Left ventricle myocardium inferior (tissue), 1 donor: ENCODE measurements at regions not wholly inside any gene's neighbourhood (a gene's known extent, or its start where the extent isn't known, plus 50 kb on each side); places are given as distances from the start of the nearest gene placed in this dataset.

ENCODE experiments used
- DNase-seq: peaks from one replicate; pipeline ENCODE4 v3.0.0-alpha.2; 2020
- H3K27ac ChIP-seq: fragments of 200-600 bp; replicated peaks from 2 replicates; pipeline ENCODE4 v1.8.0; 2021
- H3K27me3 ChIP-seq: fragments of 200-600 bp; 2 replicates; pipeline ENCODE4 v1.8.0; 2021; ENCODE audit warnings: low read depth
- H3K36me3 ChIP-seq: fragments of 200-600 bp; 2 replicates; pipeline ENCODE4 v1.8.0; 2021
- H3K4me1 ChIP-seq: fragments of 200-600 bp; 2 replicates; pipeline ENCODE4 v1.8.0; 2021
- H3K4me3 ChIP-seq: fragments of 200-600 bp; 2 replicates; pipeline ENCODE4 v1.8.0; 2021; ENCODE audit warnings: mild to moderate bottlenecking, moderate library complexity
- H3K9me3 ChIP-seq: fragments of 200-600 bp; replicated peaks from 2 replicates; pipeline ENCODE4 v1.8.0; 2021
- intact Hi-C: fragments of 100-400 bp; cut with micrococcal nuclease; formaldehyde crosslinking; loops from one replicate; pipeline ENCODE4 v1.11.0; 2022
- TF ChIP-seq, protein P1 (sequence below): fragments of 200-600 bp; IDR thresholded peaks from 2 replicates; pipeline ENCODE4 v1.8.0; 2021; ENCODE audit warnings: antibody characterized with exemption, mild to moderate bottlenecking, borderline replicate concordance
- donor health status: DM: no; HTN: yes; CAD: no; lungs with severe emphysema.

DNA sequence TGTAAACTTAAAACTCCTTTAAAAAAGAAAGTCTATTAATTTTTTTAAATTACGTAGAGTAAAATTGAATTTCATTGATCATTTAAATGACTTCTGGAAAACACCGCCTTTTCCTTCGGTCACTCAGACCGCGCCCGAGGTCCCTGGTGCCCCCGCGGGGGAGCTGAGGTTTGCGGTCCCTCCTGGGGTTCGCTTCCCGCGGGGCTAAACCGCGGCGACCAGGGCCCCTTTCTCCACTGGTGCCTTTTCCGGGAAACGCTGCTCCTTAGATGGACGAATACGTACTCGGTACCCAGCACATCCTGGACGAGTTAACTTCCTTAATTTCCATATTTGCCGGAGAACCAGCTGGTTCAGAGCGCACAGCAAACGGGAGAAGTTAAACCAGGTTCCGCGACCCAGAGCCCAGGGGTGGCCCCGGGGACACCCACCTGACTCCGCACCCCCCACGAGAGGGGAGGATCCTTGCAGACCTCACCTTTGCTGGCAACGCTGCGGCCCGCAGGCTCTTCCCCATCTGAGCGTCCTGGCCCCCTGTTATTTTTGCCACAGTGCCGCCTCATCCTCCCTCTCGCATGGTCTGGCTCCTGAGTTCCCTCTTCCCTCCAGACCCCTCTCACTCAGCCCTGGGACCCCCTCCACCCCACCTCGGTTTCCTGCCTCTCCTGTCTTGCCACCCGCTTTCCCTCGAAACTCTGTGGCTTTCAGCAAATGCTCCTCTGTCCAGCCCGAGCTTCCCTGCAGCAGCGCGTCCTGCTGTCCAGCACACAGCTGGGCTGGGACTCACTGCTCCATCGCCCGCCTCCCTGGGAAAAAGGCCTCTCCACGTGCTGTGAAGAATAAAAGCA is 420.0 kb upstream of the MYT1L start:
- Histone ChIP-seq H3K36me3 (no peaks in the 10 kb centered on the region), H3K4me3 (no peak overlapping the region), H3K9me3 (peaks cover 9% of the 10 kb centered on the region), H3K27ac (no peak overlapping the region), H3K27me3 (peaks cover 6% of the 10 kb centered on the region), H3K4me1 (no peaks in the 10 kb centered on the region)
- intact Hi-C loops = no loop called here
- no peak for DNase-seq
- TF ChIP-seq, protein P1, sequence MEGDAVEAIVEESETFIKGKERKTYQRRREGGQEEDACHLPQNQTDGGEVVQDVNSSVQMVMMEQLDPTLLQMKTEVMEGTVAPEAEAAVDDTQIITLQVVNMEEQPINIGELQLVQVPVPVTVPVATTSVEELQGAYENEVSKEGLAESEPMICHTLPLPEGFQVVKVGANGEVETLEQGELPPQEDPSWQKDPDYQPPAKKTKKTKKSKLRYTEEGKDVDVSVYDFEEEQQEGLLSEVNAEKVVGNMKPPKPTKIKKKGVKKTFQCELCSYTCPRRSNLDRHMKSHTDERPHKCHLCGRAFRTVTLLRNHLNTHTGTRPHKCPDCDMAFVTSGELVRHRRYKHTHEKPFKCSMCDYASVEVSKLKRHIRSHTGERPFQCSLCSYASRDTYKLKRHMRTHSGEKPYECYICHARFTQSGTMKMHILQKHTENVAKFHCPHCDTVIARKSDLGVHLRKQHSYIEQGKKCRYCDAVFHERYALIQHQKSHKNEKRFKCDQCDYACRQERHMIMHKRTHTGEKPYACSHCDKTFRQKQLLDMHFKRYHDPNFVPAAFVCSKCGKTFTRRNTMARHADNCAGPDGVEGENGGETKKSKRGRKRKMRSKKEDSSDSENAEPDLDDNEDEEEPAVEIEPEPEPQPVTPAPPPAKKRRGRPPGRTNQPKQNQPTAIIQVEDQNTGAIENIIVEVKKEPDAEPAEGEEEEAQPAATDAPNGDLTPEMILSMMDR = no peak

DNA sequence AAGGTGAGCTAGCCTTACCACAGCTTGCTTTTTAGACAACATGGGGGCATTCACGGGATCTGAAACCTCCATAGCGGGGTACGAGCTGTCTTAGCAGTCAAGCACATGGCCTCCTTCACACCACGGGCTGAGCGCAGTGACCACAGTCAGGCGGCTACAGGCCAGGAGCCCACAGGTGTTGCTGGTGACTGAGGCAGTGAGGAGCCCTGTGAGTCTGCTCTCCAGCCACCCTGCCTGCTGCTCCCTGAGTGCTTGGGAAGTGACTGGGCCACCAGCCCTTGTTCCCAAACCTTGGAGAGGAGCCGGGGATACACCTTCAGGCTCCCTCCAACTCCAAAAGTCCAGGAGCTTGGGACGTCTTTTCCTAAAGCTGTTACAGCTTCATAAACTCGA is 418.1 kb upstream of the MYT1L start:
- TF ChIP-seq, protein P1 = no peak
- intact Hi-C loops = no loop called here
- Histone ChIP-seq H3K27me3 (no peaks in the 10 kb centered on the region), H3K36me3 (no peaks in the 10 kb centered on the region), H3K9me3 (peaks cover 9% of the 10 kb centered on the region), H3K4me1 (no peaks in the 10 kb centered on the region), H3K4me3 (no peak overlapping the region), H3K27ac (no peak overlapping the region)
- DNase-seq = no peak

DNA sequence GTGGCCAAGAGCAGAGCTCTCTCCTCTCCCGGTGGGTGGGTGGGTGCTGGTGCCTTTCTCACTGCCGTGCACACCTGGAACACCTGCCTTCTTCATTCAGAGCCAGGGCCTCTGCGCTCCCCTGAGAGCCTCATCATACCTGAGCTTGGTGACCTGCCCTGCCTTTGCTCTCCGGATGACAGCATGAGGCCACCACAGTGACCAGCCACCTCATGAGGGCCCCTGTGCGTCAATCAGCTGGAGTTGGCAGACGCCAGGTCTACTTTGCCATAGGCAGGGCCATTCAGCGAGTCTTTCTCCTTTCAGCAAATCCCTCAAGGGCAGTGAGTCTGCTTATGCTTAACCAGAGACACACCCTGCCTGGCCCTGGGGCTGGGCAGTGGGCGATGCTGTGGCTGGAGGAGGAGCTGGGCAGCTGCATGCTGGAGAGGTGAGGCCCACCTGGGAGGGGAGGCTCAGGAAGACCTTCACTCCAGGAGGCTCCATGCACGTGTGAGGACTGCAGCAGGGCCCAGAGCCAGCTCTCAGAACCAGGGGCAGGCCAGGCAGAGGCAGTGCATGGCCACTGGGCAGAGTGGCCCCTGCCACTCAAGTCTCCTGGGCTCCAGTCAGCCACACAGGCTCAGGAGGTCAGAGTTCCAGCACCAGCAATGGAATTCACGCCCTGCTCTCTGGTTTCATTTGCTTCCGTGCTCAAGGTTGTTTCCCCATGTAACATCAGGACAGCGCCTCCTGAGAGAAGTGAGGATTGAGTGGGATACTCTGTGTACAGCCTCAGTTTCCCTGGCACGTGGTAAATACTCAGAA is 417.5 kb upstream of the MYT1L start:
- H3K9me3 ChIP-seq = peaks cover 3% of the 10 kb centered on the region
- H3K27me3 ChIP-seq = no peaks in the 10 kb centered on the region
- no peaks in the 10 kb centered on the region for H3K4me1 ChIP-seq
- TF ChIP-seq, protein P1 = no peak
- no peak overlapping the region for H3K27ac ChIP-seq
- H3K36me3 ChIP-seq = no peaks in the 10 kb centered on the region
- intact Hi-C loops = no loop called here
- no peak for DNase-seq
- no peak overlapping the region for H3K4me3 ChIP-seq

DNA sequence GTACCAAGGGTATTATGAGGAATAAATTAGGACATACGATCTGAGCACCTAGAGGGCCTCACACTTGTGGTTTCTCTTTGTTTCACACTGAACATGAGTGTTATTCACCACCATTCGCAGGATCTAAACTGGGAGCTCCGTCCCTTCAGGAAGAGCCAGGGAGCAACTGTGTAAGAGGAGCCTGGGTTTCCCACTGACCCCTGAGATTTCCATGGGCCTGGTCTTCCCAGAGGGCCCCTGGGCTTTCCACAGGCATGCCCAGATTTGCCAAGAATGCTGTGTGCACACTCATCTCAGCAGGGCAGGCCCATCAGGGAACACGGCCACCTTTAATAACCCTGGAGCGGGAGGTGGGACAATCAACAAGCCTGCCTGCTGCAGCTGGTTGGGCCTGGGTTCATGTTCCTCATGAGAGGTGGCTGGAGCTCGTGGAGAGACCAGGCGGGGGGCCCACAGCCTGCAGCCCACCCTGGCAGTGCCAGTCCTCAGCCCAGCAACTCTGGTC is 416.8 kb upstream of the MYT1L start:
- TF ChIP-seq, protein P1 = no peak
- H3K27me3 ChIP-seq = no peaks in the 10 kb centered on the region
- H3K4me3 ChIP-seq = no peak overlapping the region
- H3K4me1 ChIP-seq = no peaks in the 10 kb centered on the region
- no peak overlapping the region for H3K27ac ChIP-seq
- intact Hi-C loops = no loop called here
- H3K36me3 ChIP-seq = no peaks in the 10 kb centered on the region
- H3K9me3 ChIP-seq = no peaks in the 10 kb centered on the region
- DNase-seq = no peak

DNA sequence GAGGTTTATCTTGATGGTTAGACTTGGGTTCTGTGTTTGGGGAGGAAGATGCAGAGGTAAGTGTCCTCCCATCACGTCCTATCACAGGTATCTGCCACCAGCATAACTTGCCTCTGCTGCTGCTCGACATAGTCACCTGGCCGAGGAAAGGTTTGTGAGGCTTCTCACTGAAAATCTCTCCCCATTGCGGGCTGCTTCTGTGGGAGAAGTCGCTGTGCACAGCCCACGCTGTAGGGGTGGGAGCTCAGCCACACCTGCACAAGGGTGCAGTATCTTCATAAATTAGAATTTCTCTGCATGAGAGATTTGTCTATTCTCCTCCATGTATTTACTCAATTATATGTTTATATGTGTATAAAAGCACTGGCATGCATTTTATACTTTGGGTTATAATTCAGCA is 415.7 kb upstream of the MYT1L start:
- TF ChIP-seq, protein P1 = no peak
- Histone ChIP-seq H3K36me3 (no peaks in the 10 kb centered on the region), H3K9me3 (no peaks in the 10 kb centered on the region), H3K27ac (no peak overlapping the region), H3K4me1 (no peaks in the 10 kb centered on the region), H3K4me3 (no peak overlapping the region), H3K27me3 (no peaks in the 10 kb centered on the region)
- no peak for DNase-seq
- intact Hi-C loops = no loop called here
